RCC 7860 (cell line): ENCODE measurements at regions not wholly inside any gene's neighbourhood (a gene's known extent, or its start where the extent isn't known, plus 50 kb on each side); places are given as distances from the start of the nearest gene placed in this dataset.

Experiments
- DNase-seq: peaks from one replicate; pipeline ENCODE4 v3.0.0-alpha.2; 2015; ENCODE audit warnings: low spot score
- FAIRE-seq: peaks from 2 replicates; lab custom pipeline; 2012; peaks lifted over from hg19 to GRCh38; lab: Jason Lieb, UNC

DNA sequence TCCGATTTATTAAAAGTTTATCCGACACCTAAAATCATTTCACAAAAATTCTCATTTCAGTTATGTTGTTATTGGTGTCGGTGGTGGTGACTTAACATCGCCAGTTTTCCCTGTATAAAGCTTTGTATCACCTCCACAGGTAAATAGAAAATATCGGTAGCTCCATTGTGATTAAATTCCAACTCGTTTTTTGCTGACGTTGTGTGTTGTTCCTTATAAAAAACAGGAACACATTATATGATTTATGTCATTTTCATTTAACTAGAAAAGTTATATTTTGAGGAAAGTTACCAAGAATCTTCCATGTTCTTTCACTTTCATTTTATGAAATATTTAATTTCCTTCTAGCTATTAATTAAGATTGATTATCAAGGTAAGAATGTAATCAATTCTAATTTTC lies 635.9 kb downstream of the CDH18 start:
- DNase-seq (no peak), FAIRE-seq (no peak)

- DNase-seq (no peak), FAIRE-seq (no peak)
Observed at GRCh38 chr5:19369048-19369447, 619.0 kb downstream of the CDH18 start.

DNA sequence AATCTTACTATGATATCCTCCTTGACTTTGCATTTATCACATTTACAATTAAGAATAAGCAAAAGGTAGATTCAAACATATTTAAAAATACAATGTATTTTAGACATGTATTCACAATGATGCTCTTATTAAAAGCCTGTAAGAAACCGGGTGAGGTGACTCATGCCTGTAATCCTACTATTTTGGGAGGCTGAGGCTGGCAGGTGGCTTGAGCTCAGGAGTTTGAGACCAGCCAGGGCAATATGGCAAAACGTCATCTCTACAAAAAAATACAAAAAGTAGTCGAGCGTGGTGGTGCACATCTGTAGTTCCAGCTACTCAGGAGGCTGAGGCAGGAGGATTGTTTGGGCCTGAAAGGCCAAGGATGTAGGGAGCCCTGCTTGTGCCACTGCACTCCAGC lies 618.4 kb downstream of the CDH18 start:
- FAIRE-seq: no peak

GRCh38 chr5:19370655-19371386 lies 617.2 kb downstream of the CDH18 start:
- DNase-seq (no peak), FAIRE-seq (no peak)

More for the DNA sequence above, 618.4 kb downstream of the CDH18 start:
- DNase-seq: no peak

GRCh38 chr5:19388391-19388790 lies 599.6 kb downstream of the CDH18 start:
- no peak for DNase-seq
- FAIRE-seq: no peak

GRCh38 chr5:19401032-19401431 lies 587.0 kb downstream of the CDH18 start:
- FAIRE-seq (no peak), DNase-seq (no peak)

DNA sequence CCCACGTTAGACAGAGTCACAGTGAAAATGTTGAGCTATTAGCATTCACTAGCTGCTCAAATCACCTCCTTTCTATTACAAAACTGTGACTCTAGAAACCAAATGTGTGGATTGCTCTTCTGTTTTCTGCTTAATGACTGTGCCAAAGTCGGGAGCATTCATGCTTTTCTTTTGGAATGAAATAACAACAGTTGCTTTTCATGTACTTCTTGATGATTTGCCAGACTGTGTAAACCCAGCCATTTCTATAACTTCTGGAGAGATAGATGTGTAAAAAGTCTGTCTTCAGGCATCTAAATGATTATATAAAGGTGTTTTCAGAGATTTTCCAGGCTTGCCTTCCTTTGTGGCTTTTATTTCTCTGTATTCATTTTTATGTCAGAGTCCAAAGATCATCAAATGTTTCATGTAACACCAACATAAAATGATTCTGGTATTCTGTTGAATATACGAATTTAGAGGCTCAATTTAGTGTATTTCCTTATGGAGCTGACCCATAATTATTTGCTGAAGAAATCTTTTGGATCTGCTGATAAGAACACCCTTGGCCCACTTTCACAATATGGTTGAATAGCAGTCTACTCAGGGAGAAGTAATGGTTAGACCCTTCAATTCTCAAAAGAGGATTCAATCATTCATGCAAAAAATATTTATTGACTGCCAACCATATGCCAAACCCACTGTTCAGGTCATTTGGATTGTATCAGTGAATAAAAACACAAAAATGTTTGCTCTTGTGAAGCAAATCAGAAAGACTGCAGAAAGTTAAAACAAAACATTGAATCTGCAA lies 581.2 kb downstream of the CDH18 start:
- DNase-seq: no peak
- FAIRE-seq: no peak

GRCh38 chr5:19408149-19408548 lies 579.9 kb downstream of the CDH18 start:
- FAIRE-seq (no peak), DNase-seq (no peak)

DNA sequence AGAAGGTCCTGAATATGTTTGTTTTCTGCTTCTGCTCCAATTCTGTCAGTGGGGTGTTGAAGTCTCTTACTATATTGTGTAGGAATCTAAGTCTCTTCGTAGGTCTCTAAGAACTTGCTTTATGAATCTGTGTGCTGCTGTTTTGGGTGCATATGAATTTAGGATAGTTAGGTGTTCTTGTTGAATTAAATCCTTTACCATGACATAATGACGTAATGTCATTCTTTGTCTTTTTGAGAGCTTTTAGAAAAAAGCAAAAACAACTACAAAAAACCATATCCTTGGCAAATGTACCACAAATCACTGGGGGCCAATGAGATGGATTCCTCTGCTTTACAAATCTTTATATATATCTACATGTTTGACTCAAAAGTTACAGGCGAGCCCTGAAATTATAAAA lies 576.1 kb downstream of the CDH18 start:
- FAIRE-seq (no peak), DNase-seq (no peak)
